Keratinocyte (primary cell): ENCODE measurements at regions not wholly inside any gene's neighbourhood (a gene's known extent, or its start where the extent isn't known, plus 50 kb on each side); places are given as distances from the start of the nearest gene placed in this dataset.

Experiments used
- EZH2 ChIP-seq: IDR thresholded peaks from one replicate; pipeline ENCODE4 v1.6.1; 2012; ENCODE audit warnings: inconsistent platforms, mild to moderate bottlenecking, low read length, moderate library complexity
- TF ChIP-seq, protein P1 (sequence below), 3 experiments: IDR thresholded peaks in 1 of 3; conservative IDR thresholded peaks in 1 of 3; optimal IDR thresholded peaks in 1 of 3; 2 replicates in 2 of 3; 3 replicates in 1 of 3; pipeline versions ENCODE3 to v1.5.1; 2011; ENCODE audit warnings: low read length in 3 of 3, mild to moderate bottlenecking in 3 of 3, moderate library complexity in 2 of 3, control low read depth in 1 of 3, inconsistent platforms in 1 of 3; ENCODE audit not compliant: insufficient read depth in 2 of 3; ENCODE audit errors: extremely low read depth in 1 of 3

- TF ChIP-seq, protein P1, sequence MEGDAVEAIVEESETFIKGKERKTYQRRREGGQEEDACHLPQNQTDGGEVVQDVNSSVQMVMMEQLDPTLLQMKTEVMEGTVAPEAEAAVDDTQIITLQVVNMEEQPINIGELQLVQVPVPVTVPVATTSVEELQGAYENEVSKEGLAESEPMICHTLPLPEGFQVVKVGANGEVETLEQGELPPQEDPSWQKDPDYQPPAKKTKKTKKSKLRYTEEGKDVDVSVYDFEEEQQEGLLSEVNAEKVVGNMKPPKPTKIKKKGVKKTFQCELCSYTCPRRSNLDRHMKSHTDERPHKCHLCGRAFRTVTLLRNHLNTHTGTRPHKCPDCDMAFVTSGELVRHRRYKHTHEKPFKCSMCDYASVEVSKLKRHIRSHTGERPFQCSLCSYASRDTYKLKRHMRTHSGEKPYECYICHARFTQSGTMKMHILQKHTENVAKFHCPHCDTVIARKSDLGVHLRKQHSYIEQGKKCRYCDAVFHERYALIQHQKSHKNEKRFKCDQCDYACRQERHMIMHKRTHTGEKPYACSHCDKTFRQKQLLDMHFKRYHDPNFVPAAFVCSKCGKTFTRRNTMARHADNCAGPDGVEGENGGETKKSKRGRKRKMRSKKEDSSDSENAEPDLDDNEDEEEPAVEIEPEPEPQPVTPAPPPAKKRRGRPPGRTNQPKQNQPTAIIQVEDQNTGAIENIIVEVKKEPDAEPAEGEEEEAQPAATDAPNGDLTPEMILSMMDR (optimal IDR thresholded peaks at IDR 0.05 in 1 of 3, IDR thresholded peaks at IDR 0.05 in 1 of 3, conservative IDR thresholded peaks at IDR 0.05 in 1 of 3; ENCODE audit: extremely low read depth in 1 of 3, insufficient read depth in 2 of 3, low read length in 3 of 3), result no peak
- TF ChIP-seq EZH2, result no peak
Observed at GRCh38 chr3:118792191-118792590, 242.5 kb downstream of the IGSF11 start.
